Esophagus mucosa (tissue), 1 donor: ENCODE measurements at regions not wholly inside any gene's neighbourhood (a gene's known extent, or its start where the extent isn't known, plus 50 kb on each side); places are given as distances from the start of the nearest gene placed in this dataset.

Experiments used
- ATAC-seq: fragments of 200-7000 bp; cut with Tn5 transposase; one replicate; pipeline ENCODE4 v1.9.1; 2020
- donor health status: DM: yes; HTN: yes; CAD: no.

DNA sequence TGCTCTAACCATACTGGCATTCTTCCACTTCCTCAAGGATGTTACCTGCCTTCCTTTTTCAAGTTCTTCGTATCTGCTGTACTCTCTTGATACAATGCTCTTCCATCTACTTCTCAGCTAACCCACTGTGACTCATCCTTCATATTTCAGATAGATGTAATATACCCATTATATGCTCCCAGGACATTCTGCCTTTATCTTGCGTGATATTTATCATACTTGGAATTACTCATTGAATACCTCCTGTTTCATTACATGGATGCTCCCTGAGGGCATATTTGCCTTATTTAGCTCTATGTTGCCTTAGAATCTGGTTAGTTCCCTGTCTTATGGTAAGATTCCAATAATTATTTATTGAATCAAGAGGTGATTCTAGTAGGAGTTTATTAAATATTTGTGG, 706.4 kb downstream of the SORCS3 start:
- ATAC-seq = no peak

DNA sequence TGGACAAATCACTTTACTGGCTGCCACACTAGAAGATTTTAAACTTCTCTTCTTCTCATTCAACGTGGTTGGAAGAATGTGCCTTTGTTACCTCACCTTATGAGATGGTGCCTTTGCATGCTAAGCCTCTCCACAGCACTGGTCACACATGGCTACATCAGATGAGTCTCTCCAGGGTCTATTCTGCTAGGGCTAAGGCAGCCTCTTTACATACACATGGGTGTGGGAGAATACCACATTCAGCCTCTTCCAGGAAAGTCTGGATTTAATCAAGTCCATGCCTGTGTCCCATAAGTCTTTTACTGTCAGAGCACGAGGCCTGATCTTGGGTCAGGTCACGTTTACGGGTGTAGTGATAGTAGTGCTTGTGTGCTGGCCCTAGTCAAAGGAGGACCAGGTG, 701.5 kb downstream of the SORCS3 start:
- ATAC-seq = no peak

DNA sequence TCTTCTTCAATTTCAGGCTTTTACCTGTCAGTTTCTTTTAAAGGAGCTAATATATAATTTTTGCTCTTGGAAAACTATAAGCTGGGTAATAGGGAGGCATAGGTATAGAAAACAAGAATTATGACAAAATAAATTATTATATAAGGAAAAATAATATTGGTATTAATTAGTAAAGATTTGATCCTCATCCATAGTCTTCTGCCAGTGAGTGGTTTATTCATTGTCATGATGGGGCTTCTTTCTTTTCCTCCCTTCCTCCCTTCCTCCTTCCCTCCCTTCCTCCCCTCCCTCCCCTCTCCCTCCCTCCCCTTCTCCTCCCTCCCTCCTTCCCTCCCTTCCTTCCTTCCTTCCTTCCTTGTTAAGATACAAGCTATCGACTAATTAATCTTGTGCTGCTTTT, 698.6 kb downstream of the SORCS3 start:
- no peak for ATAC-seq

DNA sequence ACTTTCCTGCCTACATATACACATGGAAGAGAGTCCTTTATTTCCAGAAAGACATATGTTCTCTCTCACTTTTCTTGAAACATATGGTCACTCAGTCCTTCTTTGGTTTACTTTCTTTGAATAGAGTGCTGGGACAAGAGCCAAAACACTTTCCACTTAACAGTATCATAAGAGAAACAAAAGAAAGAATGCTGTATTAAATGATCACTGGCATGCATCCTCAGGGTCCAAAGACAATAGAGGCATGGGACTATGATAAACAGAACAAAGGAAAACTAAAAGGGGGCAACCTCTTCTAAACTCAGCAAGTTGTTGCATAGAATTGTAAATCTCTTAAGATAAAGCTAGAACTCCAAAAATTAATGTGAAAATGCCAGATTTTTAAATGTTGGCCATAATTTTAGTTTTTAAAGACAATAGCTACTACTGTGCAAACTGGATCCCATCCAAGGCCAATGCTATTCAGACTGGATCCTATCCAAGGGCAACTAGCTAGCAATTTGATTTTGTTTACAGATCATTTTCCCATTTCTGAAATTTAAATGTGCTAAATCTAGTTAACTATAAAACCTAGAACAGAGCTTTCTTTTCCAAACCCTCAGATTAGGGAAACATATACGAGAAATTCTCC, 687.5 kb downstream of the SORCS3 start:
- no peak for ATAC-seq
